Renal pelvis (tissue), 1 donor: ENCODE measurements at regions not wholly inside any gene's neighbourhood (a gene's known extent, or its start where the extent isn't known, plus 50 kb on each side); places are given as distances from the start of the nearest gene placed in this dataset.

ENCODE experiments used
- DNase-seq: peaks from one replicate; pipeline ENCODE4 v3.0.0-alpha.2; 2013

DNA sequence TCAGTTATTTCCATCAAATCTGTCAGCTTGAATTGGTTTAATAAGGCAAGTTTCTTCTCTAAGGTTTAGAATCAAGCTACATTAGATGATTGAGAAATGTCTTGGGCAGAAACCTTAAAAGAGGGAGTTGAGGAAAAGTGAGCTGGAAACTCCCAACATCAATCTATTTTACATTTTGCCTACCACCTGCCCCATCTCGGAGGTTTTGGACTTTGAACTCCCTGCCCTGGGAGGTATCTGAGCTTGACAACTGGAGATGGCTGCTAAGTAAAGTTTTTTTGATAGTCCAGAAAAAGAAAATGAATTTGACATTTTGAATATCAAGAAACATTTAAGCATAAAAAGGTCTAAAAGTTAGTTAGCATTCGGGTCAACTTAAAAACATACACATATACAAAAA, 234.2 kb downstream of the NFKBIZ start:
- DNase-seq = no peak

DNA sequence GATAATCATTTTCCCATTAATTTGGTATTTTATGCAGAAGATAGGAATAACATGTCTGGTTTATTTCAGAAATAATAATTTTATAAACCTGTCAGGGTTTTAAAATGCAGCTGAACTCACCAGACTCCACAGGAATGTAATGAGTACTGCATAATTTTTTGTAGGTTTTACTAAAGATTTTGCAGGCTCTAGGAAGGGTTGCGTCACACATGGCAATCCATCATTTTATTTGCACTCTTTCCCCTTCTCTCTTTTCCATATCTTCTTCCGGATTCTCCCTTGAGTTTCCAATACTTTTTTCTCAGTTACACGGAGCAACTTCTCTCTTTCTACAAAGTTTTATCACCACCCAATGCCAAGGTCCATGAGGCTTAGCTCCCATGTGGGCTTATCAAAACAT, 234.7 kb downstream of the NFKBIZ start:
- DNase-seq = no peak

DNA sequence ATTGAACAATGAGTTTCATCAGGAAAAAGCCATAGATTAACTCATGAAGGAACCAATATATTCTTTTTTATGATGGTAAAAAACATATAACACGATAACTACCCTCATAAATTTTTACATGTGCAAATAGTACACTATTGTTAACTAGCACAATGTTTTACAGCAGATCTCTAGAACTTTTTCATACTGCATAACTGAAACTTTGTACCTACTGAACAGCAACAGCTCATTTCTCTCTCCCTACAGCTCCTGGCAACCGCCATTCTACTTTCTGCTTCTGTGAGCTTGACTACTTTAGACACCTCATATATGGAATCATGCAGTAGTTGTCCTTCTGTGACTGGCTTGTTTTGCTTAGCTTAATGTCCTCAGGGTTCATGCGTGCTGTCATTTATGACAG, 235.4 kb downstream of the NFKBIZ start:
- no peak for DNase-seq

DNA sequence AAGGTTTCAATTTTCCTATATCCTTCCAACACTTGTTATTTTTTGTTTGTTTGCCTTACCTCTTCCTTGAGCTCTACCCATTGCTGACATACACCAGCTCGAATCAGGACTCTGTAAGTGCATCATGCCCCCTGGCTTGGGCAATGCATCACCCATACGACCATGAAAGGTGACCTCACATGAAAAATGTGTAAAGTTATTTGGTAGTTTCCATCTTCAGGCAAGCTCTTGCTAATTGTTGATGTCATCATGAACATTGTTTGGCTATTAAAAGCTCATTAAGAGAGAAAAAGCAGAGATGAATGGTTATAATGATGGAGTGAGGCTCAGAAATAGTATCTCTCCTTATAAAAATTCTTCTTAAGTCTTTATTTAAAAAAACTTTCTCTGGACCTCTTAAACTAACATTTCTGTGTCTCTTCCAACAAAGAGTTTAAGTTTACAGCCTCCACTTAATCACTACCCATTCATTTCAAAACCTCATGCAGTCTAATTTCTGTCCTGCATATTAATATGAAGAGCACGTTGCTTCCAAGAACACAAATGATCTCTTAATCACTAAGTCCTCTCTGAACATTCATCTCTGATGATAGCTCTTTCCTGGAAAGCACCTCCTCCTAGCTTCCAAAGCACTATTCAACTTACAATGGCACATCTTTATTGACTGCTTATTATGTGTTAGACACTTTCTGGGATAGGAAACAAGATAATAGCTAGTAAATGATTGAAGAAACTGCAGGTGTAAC, 236.3 kb downstream of the NFKBIZ start:
- no peak for DNase-seq

DNA sequence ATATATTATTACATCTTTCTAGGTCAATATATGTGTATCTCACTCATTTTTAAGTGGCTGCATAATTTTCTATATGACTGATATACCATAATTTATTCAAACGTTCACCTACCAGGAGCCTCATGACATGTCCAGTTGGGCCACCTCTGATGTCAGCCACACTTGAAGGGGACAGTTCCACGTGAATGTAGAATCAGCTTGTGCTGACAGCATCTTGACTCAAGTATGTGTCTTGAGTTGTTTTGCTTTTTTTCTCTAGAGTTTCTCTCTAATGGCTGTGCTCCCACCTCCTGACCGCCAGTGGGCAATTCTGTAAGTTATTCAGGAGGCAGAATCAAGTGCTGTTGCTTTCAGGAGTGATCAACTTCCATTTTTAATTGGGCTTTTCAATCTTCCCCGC, 237.9 kb downstream of the NFKBIZ start:
- DNase-seq = no peak

DNA sequence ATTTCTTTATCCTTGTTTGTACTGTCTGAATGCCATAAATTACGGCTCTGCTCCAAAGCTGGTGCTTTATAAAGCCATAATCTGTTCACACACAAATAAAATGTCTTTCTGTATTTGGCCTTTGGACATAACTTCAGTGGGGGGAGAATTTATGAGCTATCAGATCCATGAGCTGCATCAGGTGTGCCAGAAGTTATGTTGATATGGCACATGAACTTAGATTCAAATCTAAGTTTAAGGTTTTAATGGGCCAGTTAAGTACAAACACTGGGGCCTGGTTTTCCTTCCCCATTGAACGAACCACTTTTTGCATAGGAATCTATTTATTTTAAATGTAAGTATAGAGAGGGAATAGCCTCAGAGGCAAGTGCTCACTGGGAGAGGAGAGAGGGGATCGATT, 239.9 kb downstream of the NFKBIZ start:
- DNase-seq = no peak

DNA sequence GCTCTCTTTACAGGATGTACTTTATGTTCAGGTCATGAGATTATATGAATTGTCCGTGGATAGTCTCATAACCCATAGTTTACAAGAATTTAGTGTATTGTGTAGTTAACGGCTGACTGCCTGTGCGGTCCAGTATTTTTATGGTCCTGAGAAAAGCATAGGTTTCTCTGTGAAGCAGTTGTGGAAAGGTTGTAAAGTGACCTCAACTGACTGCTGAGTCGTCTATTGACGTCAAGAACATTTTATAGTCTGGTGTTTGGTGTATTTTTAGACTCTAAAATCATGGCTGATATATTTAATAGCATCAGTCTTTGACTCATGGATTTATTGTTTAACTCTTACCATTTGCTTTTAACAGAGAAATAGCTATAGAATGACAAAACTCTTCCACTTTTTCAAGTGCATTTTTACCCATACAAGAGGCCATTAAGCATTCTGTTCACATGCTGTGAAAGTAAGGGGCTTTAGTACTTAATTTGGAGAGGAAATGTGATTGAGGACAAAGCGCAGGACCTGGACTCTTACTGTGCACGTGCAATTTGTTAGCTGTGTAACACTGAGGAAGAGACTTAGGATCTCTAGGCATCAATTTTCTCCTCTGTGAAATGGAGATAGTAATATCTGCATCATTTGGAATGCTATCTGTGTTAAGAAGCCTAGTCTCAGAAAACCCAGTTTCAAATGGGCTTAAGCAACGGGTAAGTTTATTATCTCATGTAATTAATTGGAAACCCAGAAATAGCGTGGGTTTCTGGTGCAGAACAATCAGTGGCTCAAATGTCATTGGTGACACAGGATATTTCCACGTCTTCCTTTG, 240.8 kb downstream of the NFKBIZ start:
- peak; percentile 53 for DNase-seq

DNA sequence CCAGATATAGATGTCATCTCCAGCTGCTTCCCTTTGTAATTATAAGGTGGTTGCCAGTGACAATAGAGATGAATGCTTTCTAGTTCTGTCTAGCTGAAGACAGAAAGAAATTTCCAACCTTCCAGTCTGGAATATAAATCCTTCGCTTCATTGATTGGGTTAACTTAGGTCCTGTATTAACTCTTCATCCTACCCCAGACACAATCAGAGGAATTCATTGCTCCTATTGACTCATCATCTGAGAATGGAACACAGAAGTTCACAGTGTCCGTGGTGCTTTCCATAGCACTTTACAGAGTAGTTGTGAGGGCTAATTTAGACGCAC, 241.4 kb downstream of the NFKBIZ start:
- no peak for DNase-seq

DNA sequence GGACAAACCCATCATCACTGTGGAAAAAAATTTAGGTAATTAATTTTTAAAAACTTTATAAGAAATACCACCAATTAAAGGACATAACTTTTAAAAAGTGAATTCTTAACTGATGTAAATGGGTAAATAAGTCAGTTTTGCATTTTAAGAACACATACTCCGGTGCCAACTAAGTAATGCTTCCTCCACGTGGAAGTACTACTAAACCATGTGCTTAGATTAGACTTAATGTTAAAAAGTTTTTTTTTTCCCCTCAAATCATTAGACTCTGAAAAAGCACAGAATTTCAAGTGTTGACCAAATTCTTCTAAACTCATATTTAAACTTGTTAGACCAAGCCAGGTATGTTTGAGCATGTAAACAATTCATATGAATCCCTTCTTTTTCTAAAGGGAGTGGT, 242.0 kb downstream of the NFKBIZ start:
- no peak for DNase-seq

DNA sequence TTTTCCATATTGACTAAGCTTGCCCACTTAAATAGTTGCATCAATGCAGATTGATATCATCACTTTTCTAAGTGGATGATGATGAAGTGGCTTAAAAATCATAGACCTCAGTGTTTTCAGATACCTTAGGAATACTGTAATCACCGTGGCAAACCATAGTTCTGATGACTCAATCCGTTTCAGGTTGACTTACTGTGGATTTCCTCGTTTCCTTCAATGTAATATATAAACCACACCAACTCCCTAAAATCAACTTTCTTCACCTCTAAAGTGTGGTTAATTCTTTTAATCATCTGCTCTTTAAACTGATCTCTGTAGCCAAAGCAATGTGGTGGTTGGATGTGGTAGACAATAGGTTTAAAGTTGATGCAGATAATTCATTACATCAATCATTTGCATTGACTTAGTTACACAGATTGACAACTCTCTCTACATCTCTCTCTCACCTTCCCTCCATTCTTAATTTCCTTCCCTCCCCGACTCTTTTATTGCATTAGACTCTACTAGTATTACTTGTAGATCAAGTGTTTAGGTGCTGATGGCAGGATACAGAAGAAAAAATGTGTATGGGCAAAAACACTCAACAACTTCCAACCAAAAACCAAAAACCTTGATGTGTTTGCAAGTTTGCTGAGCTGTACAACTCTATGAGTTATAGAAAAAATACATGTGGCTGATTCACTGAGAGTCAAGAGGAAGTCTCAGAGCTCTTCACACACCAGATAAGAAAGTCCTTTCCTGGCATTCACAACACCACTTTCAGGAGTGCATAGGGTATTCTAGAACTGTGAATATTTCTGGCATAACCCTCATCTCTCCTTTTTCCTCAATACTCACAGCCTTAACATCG, 243.5 kb downstream of the NFKBIZ start:
- no peak for DNase-seq

DNA sequence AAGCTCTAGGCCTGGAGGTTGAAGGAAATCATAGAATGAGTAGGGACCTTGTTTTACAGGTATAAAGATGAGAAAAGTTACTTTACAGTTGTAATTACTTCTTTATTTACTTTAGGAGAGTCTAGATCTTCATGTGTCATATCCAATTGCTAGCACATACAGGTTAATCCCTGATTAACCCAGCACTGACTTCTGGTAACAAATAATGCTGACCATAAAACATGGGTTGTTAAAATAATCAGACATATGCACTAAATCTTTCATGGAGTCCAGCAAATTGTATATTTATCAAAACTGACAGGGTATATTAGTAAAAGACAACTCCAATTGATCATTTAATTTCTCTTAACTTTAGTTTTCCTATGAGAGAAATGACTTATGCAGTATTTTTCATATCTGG, 245.2 kb downstream of the NFKBIZ start:
- no peak for DNase-seq

DNA sequence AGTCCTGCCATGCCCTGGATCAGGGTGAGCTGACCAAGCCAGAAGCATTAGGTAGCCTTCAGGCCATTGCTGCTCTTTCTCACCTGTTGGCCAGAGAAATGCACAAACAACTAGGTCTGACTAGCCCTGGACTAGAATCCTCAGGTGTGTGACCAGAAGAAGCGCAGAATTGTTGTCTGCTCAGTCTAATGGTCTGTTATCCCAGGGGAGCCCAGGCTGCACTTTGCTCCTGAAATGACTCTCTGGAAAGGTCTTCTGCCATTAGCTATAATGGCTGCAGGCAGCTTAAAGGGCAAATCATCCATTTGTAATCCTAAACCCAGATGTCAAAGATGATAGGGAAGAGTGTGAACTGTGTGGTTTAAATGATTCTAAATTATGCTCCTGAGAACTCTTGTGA, 246.1 kb downstream of the NFKBIZ start:
- DNase-seq = no peak

DNA sequence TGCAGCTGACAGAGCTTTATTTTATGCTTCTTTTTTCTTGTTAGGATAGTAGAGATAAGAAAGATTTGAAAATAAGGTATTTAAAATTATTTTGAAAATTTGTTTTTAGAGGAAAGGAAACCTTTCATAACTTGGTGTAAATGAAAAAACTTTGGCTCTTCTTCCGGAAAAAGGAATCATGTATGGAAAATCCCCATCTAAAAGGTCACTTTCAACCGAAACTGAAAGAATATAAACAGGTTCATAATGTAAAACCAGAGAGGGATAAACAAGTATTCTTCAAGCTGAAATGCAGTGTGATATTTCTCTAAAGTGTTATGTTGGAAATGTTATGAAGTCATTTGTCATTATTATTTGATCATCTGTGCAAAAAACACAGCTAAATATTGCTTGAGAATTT, 246.8 kb downstream of the NFKBIZ start:
- DNase-seq = no peak

DNA sequence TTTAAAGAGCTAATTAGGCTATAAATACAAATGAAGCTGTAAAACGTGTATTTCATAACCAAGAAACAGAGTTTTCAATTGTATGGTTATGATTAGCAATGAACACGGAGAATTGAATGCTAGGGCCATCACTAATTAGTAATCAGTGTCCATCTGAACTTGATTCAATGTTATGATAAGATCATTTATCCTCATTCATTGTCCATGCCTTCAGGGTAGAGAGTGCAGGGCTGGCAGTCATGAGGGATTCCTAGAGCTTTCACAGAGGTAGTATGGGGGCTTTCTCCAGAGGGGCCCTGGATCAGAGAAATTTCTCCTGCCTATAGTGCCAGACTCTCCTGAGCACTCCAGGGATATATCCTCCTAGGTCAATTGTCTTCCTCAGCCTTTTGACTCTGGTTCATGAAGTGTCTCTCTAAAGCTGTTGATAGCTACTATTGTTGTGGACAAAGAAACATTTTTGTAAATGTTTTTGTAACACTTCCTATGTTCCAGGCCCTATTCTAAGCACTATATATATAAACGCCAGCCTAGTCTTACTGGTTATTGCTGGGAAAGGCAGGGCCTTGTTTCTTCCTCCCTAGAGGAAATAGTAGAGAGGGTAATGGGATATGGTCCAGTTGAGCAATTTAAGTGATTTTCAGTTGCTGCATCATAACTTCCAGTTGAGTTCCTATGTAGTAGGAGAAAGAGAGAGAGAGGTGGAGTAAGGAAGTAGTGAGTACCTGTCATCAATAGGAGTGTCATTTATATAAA, 249.0 kb downstream of the NFKBIZ start:
- no peak for DNase-seq

DNA sequence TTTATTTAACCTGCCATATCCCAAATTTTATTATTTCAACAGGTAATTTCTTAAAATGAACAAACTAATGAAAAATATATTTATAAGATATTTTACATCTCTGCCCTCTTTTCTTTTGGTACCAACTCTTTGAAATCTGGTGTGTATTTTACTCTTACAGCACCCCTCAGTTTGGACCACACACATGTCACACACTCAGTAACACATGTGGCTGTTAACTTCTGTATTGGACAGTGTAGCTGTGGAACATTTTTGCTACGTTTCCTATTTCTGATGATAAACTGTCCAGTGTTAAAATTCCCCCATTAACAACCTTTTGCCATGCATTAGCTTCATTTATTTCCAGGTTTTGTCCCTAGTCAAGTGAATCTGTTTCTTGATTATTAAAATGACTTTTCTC, 250.6 kb downstream of the NFKBIZ start:
- DNase-seq = no peak

DNA sequence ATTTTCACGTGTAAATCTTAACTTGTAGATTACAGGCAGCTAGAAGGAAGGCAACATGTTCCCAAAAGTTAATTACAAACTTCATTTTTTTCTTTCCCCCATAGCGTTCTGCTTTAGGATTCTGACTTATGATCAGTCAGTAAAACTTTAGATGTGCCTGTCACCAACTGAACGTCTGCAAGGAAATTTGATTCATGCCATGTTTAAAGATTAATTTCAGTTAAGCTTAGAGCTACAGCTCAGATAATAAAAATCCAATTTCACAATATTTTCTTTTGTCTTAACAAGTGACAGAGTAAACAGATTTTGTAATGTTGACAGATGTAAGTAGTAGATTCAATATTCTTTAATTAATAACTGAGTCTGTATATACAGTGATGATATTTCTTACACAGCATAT, 253.1 kb downstream of the NFKBIZ start:
- DNase-seq = no peak

DNA sequence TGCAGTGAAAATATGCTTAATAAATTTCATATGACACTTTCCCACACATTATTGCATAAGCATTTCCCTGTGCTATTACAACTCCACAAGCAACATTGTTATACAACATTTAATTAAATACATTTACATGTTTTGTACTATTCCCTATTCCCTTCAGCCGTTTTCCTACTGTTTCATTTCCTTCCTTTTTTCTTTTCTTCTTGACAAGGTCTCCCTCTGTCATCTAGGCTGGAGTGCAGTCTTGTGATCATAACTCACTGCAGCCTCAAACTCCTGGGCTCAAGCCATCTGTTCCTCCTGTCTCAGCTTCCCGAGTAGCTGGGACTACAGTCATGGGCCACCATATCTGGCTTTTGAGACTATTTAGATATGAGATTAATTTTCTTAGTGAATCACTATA, 254.7 kb downstream of the NFKBIZ start:
- no peak for DNase-seq

DNA sequence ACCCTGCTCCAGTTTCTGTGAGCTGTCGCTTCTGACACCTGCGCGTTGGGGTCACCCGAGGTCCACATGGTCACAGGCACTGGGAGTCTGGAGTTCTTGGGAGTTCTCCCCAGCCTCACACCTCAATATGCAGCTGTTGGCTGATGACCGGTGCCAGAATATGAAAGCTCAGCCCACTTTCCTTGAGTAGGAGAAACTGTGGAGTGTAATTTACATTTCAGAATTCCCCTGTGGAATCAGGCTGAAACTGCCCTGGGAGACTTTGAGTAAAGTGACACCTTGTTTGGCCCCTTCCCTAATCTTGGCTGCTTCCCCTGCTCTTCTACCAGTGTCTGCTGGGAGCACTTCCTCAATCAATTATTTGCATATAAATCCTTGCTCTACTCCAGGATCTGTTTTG, 255.9 kb downstream of the NFKBIZ start:
- no peak for DNase-seq

DNA sequence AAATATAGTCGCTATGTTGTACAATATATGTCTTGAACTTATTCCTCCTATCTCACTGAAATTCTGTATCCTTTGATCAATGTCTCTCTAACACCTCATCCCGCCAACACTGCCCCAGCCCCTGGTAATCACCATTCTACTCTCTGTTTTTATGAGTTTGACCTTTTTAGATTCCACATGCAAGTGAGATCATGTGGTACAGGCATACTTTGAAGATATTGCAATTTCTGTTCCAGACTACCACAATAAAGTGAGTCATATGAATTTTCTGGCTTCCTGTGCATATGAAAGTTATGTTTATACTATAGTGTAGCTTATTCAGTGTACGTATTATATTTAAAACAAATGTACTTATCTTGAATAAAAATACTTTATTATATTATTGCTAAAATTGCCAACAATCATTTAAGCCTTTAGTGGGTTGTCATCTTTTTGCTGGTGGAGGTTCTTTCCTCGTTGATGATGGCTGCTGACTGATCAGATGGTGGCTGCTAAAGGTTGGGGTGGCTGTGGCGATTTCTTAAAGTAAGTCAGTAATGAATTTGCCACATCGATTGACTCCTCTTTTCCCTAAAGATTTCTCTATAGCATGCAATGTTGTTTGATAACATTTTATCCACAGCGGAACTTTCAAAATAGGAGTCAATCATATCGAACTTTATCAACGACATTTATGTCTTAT, 257.2 kb downstream of the NFKBIZ start:
- no peak for DNase-seq

DNA sequence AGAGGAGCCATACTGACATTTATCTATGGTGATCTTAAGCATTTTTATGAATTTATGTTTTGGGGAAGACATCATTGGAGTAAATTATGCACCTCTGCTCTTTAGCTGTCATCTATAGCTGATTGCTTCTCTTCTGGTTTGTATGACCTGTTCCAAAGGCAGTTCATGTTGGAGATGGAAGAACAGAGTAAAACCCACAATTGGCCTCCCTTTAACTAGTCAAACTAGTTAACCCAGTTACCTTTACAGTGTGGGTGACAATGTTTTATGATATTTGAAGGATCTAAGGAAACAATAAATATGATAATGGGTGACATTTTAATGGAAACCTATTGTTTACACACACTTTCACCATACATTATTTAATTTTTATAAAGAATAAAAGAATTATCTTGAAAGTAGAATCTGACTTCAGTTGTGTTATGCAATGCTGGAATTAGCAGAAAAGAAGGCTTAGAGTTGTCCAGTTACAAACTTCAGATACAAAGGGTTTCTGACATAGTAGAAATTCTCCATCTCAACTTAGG, 263.5 kb downstream of the NFKBIZ start:
- no peak for DNase-seq

DNA sequence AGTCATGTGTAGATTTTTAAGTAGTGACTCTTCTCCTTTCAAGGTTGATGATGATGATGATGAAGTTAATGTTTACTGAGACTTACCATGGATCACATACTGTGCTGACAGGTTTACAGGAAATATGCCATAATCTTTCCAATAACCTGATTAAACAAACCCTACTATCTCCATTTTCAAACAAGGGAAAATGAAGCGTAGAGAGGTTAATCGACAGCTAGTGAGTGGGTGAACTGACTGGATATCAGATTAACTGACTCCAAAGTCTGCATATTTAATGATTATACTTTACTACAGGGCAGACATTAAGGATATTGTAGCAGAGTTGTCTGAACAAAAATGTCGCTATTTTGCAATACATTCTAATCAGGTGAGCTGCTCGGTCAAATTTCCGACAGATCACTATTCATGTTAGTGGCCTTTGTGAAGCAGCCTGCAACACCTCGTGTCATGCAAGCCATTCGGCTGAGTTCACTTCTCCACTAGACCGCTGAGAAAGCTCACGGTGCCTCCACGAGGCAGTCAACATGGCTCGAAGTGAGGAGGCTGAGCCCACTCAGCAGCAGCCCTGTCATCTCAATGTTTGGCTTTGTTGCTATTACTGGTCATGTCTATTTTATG, 264.2 kb downstream of the NFKBIZ start:
- DNase-seq = no peak
